Adipocyte (in vitro differentiated cells): ENCODE measurements at regions not wholly inside any gene's neighbourhood (a gene's known extent, or its start where the extent isn't known, plus 50 kb on each side); places are given as distances from the start of the nearest gene placed in this dataset.

Experiments
- DNase-seq: peaks from one replicate; pipeline ENCODE4 v3.0.0-alpha.2; 2015; ENCODE audit warnings: low read depth
- H3K27me3 ChIP-seq: replicated peaks from 2 replicates; pipeline ENCODE4 v1.7.0; 2013; ENCODE audit warnings: mild to moderate bottlenecking, low read length, moderate library complexity; ENCODE audit not compliant: control insufficient read depth, insufficient read depth
- H3K36me3 ChIP-seq: 2 replicates; pipeline ENCODE4 v1.7.0; 2013; ENCODE audit warnings: low read length, mild to moderate bottlenecking, moderate library complexity; ENCODE audit not compliant: control insufficient read depth, insufficient read depth, severe bottlenecking
- H3K4me1 ChIP-seq: 2 replicates; pipeline ENCODE4 v1.7.0; 2013; ENCODE audit warnings: mild to moderate bottlenecking, low read length, moderate library complexity; ENCODE audit not compliant: control insufficient read depth, insufficient read depth
- H3K4me3 ChIP-seq: 2 replicates; pipeline ENCODE4 v1.7.0; 2013; ENCODE audit warnings: mild to moderate bottlenecking, low read length, moderate library complexity
- H3K9ac ChIP-seq: 2 replicates; pipeline ENCODE4 v1.7.0; 2013; ENCODE audit warnings: mild to moderate bottlenecking, low read length, moderate library complexity
- H3K9me3 ChIP-seq: 2 replicates; pipeline ENCODE4 v1.7.0; 2013; ENCODE audit warnings: mild to moderate bottlenecking, low read length, moderate library complexity; ENCODE audit not compliant: control insufficient read depth

DNA sequence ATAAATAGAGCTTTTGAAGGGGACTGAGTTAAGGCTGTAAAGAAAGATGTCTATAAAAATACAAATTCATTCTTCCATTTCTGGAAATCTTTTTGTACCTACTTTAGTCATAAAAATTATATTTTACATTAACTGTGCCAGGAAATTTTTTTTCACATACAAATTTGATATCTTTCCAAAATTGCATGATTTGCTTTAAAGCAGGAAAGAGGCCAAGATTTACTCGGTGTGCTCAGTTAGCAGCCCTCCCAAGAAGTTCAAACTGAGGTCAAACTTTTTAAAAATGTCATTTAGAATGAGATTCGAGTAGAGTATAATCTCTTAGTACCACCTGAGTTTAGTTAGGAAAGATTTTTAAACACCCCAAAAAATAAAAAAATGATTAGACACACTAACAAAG lies 173.2 kb upstream of the GRIP1 start:
- no peaks in the 10 kb centered on the region for H3K4me1 ChIP-seq
- H3K9ac ChIP-seq: no peak overlapping the region
- no peak overlapping the region for H3K4me3 ChIP-seq
- peak; percentile 29 for DNase-seq
- H3K27me3 ChIP-seq: peaks cover 6% of the 10 kb centered on the region
- no peaks in the 10 kb centered on the region for H3K36me3 ChIP-seq
- no peaks in the 10 kb centered on the region for H3K9me3 ChIP-seq

DNA sequence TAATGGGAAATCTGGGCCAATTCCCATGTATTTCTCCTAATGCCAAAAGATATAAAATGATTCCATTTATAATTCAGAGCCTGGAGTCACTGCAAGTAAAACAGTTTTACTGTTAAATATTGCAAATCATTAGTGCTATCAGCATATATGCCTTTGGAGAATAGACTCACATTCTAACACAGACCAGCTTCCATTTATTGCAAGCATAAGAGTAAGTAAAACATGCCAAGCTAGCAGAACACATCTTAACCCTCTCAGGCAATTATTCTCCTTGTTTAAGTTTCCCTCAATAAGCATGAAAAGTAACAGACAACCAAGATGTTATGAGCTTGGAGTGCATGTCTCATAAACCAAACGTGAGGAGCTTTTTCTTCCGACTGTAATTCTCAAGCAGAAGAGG lies 173.9 kb upstream of the GRIP1 start:
- H3K9ac ChIP-seq: no peak overlapping the region
- no peaks in the 10 kb centered on the region for H3K9me3 ChIP-seq
- H3K4me3 ChIP-seq: no peak overlapping the region
- H3K27me3 ChIP-seq: peaks cover 6% of the 10 kb centered on the region
- no peak for DNase-seq
- H3K4me1 ChIP-seq: no peaks in the 10 kb centered on the region
- no peaks in the 10 kb centered on the region for H3K36me3 ChIP-seq

DNA sequence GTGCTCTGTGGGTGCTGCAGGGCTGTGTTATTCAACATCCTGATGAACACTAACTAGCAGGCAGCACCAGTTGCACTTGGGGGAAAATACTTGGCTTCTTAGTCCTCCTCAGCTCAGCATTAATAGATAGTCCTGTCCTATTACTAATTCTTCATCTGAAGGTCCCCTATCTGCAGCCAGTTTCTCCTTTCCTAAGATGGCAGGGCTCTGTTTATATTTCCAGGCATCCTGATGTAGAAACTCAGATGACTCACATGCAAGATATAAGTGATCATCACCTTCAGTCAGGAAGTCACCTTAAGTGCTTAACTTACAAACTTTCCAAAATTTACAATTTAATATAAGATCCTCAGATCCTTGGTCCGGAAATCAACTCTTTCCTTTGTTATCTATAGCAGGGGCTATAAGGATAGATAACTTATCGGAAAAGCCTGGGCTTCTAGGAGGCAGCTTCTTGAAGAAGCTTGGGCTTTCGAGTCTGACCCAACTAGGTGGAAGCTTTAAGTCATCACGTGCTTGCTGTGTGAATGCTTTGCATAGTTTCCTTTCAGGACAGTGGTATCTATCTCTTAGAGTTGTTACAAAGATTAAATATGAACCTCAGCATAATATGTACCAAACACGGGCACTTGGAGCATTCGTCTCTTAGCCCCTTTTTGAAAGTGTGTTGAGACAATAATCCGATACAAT lies 181.0 kb upstream of the GRIP1 start:
- Histone ChIP-seq H3K9me3 (no peaks in the 10 kb centered on the region), H3K4me3 (no peak overlapping the region), H3K27me3 (peaks cover 11% of the 10 kb centered on the region), H3K9ac (no peak overlapping the region), H3K36me3 (no peaks in the 10 kb centered on the region), H3K4me1 (no peaks in the 10 kb centered on the region)
- no peak for DNase-seq

DNA sequence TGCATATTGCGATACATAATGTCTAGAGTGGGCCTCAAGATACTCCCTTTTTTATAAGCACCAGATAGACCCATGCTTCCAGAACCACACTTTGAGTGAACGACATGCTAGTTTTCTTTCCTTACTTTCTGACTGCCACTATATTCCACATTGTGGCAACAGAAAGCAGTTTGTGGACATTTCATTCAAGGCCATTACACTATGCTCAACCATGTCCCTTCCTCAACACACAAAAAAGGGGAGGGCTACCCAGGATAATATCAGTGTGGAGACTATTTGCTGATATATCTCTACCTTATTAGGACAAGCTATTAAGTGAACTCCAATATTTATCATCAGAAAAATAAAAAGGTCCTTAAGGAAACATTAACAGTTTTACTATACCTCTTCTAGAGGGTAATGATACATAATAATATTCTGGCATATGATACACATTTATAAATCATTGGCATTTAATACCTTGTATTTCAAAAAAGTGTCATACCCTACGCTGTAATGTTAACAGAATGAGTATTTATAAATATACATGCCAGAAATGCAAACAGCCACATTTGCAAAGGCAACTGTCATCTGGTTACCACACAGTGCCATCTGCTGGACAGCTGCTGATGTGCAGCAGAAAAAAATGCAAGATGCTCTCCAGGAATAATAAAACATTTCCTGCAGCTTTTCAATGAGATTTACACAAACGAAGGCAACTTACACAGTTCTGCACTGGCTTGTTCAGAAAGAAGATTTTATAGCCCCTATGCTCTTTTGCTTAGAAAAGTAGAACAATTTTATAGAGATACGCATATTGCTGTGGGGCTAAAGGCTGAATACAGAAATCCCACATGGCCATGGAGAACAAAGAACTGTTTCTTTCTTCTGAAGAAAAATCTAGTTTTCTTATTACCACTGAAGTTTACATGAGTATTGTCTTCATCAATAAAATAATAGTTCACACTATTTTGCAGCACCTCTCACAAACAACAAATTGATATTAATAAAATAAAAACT lies 182.2 kb upstream of the GRIP1 start:
- no peaks in the 10 kb centered on the region for H3K9me3 ChIP-seq
- no peak overlapping the region for H3K4me3 ChIP-seq
- DNase-seq: peak; percentile 86
- no peak overlapping the region for H3K9ac ChIP-seq
- no peaks in the 10 kb centered on the region for H3K4me1 ChIP-seq
- no peaks in the 10 kb centered on the region for H3K36me3 ChIP-seq
- H3K27me3 ChIP-seq: peaks cover 11% of the 10 kb centered on the region

DNA sequence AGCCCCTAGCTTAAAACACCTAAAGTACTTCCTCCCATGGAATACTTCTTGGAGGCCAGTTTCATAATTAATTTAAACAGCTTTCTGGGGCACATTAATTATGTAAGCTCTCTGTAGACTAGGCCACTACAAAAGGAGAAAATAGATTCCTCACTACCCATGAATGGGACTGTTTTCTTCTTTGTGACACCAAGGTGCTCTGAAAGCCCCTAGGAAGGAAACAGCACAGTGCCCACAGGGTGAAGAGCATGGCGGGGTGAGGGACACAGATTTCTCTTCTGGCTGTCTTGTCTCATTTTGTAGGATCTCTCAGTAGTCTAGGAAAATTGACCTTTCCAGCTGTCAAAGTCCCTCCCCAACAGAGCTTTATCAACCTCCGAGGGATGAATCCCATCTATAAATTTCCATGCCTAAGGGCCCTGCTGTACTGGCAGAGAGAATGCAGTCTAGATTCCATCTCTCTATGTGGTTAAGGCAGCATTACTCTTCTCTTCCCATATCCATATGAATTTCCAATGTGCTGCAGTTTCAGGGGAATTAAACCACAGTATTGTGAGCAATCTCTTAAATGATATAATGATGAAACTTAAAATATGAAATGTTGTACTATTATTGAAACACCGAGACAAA lies 183.6 kb upstream of the GRIP1 start:
- no peak for DNase-seq
- Histone ChIP-seq H3K4me3 (no peak overlapping the region), H3K36me3 (no peaks in the 10 kb centered on the region), H3K9ac (no peak overlapping the region), H3K9me3 (no peaks in the 10 kb centered on the region), H3K4me1 (no peaks in the 10 kb centered on the region), H3K27me3 (peaks cover 11% of the 10 kb centered on the region)

DNA sequence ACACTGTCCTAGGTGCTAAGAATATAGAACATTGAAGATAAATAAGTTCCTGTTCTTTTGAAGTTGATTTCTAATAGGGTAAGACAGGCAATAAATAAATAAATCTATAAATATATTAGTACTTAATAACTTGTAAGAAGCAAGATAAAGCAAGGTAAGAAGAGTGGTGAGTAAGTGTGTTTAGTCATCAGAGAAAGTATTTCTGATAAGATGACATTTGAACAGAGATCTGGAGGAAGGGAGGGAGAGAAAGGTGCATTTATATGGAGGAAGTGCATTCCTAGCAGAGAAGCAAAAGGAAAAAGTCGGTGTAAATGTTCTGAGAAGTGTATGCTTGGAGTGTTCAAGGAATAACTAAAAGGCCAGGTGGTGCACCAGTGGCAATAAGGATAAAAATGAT lies 184.4 kb upstream of the GRIP1 start:
- Histone ChIP-seq H3K9me3 (no peaks in the 10 kb centered on the region), H3K9ac (no peak overlapping the region), H3K27me3 (peaks cover 15% of the 10 kb centered on the region), H3K4me1 (no peaks in the 10 kb centered on the region), H3K36me3 (no peaks in the 10 kb centered on the region), H3K4me3 (no peak overlapping the region)
- no peak for DNase-seq

DNA sequence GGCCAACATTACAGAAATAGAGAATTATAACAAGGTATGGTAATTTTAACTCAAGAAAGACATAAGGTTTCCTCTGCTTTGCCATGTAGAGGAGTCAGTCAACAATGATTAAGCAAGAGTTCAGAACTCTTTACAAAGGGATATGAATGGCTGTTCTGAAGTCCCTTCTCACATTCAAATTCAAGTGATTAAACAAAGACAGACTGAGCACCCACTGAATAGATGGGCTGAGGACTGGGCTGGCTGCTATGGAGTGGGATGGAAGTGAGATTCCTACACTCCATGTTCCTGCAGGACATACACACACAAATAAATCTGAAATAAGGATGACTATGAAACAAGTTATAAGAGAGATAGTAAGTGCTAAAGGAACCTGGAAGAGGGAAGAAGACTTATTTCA lies 199.0 kb upstream of the GRIP1 start:
- Histone ChIP-seq H3K36me3 (no peaks in the 10 kb centered on the region), H3K27me3 (peaks cover 12% of the 10 kb centered on the region), H3K4me3 (no peak overlapping the region), H3K9ac (no peak overlapping the region), H3K9me3 (no peaks in the 10 kb centered on the region), H3K4me1 (no peaks in the 10 kb centered on the region)
- DNase-seq: no peak

DNA sequence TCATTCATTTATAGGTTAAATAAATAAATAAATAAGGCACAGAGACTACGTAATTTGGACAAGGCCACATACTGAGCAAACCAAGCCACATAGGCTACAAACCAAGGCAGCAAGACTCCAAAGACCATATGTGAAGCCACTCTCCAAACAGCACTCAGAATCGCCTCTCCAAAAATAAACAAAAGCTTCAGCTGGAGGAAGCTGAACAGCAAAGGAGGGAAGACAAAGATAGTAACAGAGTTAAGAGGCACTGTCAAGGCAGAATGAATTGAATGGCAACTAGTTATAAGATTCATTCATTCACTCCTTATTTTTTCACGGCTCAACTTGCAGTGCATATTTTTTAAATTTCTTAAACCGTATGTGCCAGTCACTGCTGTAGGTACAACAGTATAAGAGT lies 200.5 kb upstream of the GRIP1 start:
- Histone ChIP-seq H3K36me3 (no peaks in the 10 kb centered on the region), H3K9ac (no peak overlapping the region), H3K4me3 (no peak overlapping the region), H3K4me1 (no peaks in the 10 kb centered on the region), H3K27me3 (peaks cover 26% of the 10 kb centered on the region), H3K9me3 (no peaks in the 10 kb centered on the region)
- DNase-seq: no peak

DNA sequence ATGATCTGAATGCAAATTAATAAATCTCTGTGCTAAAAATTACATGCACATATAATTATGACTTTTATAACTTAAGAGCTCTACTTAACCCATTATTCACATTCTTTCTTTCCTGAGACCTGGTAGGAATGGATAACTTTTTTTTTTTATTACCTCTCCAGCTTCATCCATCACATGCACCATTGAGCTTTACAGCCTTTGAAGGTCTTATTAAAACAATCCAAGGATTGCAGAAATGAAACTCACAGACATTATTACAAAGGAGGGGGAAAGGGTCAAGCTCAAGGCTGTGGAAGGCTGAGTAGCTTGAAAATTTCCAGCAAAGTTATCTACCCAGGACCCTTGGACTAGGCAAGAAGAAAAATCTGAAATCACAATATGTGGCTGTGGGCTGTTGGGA lies 202.5 kb upstream of the GRIP1 start:
- Histone ChIP-seq H3K9ac (no peak overlapping the region), H3K27me3 (peaks cover 34% of the 10 kb centered on the region), H3K4me3 (no peak overlapping the region), H3K4me1 (no peaks in the 10 kb centered on the region), H3K9me3 (no peaks in the 10 kb centered on the region), H3K36me3 (no peaks in the 10 kb centered on the region)
- DNase-seq: no peak

DNA sequence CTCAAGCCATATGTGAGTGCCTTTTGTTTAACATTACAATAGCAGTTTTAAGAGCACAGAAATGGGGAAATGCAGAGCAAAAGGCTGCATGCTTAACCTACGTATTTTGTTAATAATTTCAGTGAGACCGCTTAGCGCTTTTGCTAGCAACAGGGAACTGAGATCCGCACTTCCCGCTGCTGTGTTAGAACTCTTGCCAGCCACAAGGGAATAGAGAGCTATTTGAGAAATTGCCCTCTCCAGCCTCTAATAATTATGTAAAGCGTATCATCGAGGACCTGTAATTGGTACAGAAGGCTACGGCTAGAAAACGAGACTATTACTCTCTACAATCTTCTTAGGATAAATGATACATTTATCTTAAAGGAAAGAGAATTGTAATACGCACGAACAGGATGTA lies 205.2 kb upstream of the GRIP1 start:
- H3K9ac ChIP-seq: no peak overlapping the region
- peaks cover 26% of the 10 kb centered on the region for H3K27me3 ChIP-seq
- no peak overlapping the region for H3K4me3 ChIP-seq
- no peaks in the 10 kb centered on the region for H3K4me1 ChIP-seq
- DNase-seq: no peak
- H3K9me3 ChIP-seq: no peaks in the 10 kb centered on the region
- no peaks in the 10 kb centered on the region for H3K36me3 ChIP-seq

DNA sequence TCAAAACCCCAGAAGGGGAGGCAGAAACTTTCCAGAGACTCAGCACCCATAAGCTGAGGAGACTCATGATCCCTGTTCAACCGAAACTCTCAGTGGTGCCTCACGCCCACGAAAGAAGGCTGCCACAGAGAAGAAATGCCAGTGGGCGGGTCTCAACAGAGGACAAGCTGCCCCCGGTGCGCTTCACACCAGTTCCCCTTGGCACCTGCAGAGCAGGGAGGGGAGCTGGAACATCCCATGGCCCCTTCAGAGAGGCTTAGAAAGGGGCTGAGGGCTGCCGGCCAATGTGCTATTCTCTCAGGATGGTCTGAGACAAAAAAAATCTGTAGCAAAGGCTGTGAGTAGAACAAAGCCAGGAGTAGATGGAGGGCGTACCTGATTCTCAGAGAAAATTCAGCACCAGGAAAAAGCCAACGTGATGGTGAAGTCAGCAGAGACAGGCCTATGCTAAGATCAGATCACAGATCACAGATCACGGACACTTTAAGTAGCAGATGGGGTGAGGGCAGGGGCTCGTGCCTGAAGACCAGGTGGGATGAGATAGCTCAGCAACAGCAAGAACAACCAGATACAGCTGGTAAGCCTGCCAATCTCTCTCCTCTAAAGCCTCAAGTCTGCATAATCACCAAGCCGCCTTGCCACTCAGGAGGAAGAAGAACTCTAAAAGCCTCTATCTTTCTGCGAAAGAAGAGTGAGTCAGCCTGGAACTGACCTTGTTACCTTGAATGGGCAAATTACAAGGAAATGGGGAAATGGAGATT lies 206.4 kb upstream of the GRIP1 start:
- no peak overlapping the region for H3K4me3 ChIP-seq
- no peaks in the 10 kb centered on the region for H3K4me1 ChIP-seq
- DNase-seq: no peak
- H3K27me3 ChIP-seq: peaks cover 26% of the 10 kb centered on the region
- H3K36me3 ChIP-seq: no peaks in the 10 kb centered on the region
- no peaks in the 10 kb centered on the region for H3K9me3 ChIP-seq
- no peak overlapping the region for H3K9ac ChIP-seq
